Ishikawa (cell line): ENCODE measurements at regions not wholly inside any gene's neighbourhood (a gene's known extent, or its start where the extent isn't known, plus 50 kb on each side); places are given as distances from the start of the nearest gene placed in this dataset.

Experiments
- CEBPB ChIP-seq: IDR thresholded peaks from 2 replicates; pipeline ENCODE4 v1.6.1; 2012
- CREB1 ChIP-seq: IDR thresholded peaks from 2 replicates; pipeline ENCODE4 v1.6.1; 2012; ENCODE audit warnings: low read depth
- EGR1 ChIP-seq: IDR thresholded peaks from 2 replicates; pipeline ENCODE4 v1.6.1; 2012
- EP300 ChIP-seq: IDR thresholded peaks from 2 replicates; pipeline ENCODE4 v1.6.1; 2012; ENCODE audit warnings: borderline replicate concordance
- FOXM1 ChIP-seq: IDR thresholded peaks from 2 replicates; pipeline ENCODE4 v1.6.1; 2012; ENCODE audit warnings: low read depth, borderline replicate concordance
- NFIC ChIP-seq: IDR thresholded peaks from 2 replicates; pipeline ENCODE4 v1.6.1; 2012
- RAD21 ChIP-seq: IDR thresholded peaks from 2 replicates; pipeline ENCODE4 v1.6.1; 2012; ENCODE audit warnings: low read depth
- TAF1 ChIP-seq: IDR thresholded peaks from 2 replicates; pipeline ENCODE4 v1.6.1; 2012; ENCODE audit warnings: low read depth, mild to moderate bottlenecking
- TCF12 ChIP-seq: IDR thresholded peaks from 2 replicates; pipeline ENCODE4 v1.6.1; 2012; ENCODE audit warnings: low read depth
- TEAD4 ChIP-seq: IDR thresholded peaks from 2 replicates; pipeline ENCODE4 v1.6.1; 2012
- YY1 ChIP-seq: IDR thresholded peaks from 2 replicates; pipeline ENCODE4 v1.6.1; 2012; ENCODE audit warnings: low read depth
- ZBTB7A ChIP-seq: IDR thresholded peaks from 2 replicates; pipeline ENCODE4 v1.6.1; 2012; ENCODE audit warnings: low read depth
- TF ChIP-seq, protein P1 (sequence below): IDR thresholded peaks from 2 replicates; pipeline ENCODE4 v1.6.1; 2012; ENCODE audit warnings: low read depth, mild to moderate bottlenecking
- TF ChIP-seq, protein P2 (sequence below): IDR thresholded peaks from 2 replicates; pipeline ENCODE4 v1.6.1; 2012
- TF ChIP-seq, protein P3 (sequence below): IDR thresholded peaks from 2 replicates; pipeline ENCODE4 v1.6.1; 2012

DNA sequence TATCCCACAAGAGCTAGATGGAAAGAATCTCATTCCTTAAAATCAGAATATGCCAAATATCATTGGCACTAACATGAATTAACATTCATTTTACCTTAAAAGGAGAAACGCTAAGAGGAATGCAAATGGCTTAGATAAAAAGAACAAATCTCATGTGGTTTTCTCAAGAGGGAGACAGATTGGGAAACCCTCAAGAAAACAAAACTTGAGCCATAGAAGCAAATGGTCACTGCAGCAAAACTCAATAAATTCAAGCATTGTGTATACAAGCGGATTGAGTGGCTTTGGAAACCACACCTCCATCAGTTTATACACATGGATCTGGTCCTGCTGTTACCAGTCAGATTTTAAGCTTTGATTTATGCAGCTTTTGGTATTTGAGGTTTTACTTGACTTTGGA is 1331.8 kb upstream of the ZEB2 start:
- TF ChIP-seq, protein P1, sequence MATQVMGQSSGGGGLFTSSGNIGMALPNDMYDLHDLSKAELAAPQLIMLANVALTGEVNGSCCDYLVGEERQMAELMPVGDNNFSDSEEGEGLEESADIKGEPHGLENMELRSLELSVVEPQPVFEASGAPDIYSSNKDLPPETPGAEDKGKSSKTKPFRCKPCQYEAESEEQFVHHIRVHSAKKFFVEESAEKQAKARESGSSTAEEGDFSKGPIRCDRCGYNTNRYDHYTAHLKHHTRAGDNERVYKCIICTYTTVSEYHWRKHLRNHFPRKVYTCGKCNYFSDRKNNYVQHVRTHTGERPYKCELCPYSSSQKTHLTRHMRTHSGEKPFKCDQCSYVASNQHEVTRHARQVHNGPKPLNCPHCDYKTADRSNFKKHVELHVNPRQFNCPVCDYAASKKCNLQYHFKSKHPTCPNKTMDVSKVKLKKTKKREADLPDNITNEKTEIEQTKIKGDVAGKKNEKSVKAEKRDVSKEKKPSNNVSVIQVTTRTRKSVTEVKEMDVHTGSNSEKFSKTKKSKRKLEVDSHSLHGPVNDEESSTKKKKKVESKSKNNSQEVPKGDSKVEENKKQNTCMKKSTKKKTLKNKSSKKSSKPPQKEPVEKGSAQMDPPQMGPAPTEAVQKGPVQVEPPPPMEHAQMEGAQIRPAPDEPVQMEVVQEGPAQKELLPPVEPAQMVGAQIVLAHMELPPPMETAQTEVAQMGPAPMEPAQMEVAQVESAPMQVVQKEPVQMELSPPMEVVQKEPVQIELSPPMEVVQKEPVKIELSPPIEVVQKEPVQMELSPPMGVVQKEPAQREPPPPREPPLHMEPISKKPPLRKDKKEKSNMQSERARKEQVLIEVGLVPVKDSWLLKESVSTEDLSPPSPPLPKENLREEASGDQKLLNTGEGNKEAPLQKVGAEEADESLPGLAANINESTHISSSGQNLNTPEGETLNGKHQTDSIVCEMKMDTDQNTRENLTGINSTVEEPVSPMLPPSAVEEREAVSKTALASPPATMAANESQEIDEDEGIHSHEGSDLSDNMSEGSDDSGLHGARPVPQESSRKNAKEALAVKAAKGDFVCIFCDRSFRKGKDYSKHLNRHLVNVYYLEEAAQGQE = no peak
- TF ChIP-seq, protein P2, sequence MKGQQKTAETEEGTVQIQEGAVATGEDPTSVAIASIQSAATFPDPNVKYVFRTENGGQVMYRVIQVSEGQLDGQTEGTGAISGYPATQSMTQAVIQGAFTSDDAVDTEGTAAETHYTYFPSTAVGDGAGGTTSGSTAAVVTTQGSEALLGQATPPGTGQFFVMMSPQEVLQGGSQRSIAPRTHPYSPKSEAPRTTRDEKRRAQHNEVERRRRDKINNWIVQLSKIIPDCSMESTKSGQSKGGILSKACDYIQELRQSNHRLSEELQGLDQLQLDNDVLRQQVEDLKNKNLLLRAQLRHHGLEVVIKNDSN = no peak
- TF ChIP-seq EP300 (no peak), YY1 (no peak), EGR1 (no peak), ZBTB7A (no peak), TCF12 (no peak), CREB1 (no peak), NFIC (no peak), TEAD4 (no peak), RAD21 (no peak), FOXM1 (no peak), TAF1 (no peak), CEBPB (no peak)

DNA sequence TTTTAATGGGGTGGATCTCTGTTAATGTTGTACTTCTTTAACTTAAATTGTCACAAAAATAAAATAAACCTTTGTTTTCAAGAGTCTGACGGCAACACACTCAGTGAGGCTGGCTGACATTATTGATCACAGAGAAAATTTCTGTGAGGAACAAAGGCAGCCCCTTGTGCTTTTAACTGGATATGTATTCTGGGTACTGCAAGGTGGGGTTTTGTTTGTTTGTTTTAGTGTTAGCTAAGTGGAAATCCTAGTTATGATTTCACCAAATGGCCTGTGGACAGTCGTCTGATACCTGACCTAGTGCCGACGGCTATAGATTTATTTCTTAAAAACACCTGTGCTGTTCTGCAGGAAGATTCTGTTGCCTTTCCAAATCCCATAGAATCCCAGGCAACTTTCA is 1329.5 kb upstream of the ZEB2 start:
- TF ChIP-seq EGR1 (no peak), CEBPB (no peak), EP300 (no peak), ZBTB7A (no peak), RAD21 (no peak), FOXM1 (no peak), TEAD4 (no peak), NFIC (no peak), TCF12 (no peak), CREB1 (no peak), YY1 (no peak)
- TF ChIP-seq, protein P3, sequence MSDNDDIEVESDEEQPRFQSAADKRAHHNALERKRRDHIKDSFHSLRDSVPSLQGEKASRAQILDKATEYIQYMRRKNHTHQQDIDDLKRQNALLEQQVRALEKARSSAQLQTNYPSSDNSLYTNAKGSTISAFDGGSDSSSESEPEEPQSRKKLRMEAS = no peak
- TF ChIP-seq, protein P2 = no peak
- TF ChIP-seq, protein P1 = no peak

DNA sequence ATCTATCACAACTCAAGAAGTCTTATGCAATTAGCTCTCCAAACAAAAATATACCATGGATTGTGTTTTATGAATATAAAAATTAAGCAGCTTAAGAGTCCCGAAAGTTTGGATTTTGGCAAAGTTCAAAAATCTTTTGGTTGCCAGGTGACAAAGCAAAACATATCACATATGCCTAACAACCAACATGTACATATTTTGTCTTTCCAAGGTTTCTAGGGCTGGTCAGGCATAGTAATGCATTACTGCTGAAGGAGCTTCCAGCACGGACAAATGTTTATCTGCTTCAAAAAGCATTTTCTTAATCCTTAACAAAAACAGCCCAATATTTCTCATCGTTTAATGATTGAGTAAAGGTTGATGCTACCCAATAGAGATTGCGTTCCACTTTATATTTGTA is 1327.1 kb upstream of the ZEB2 start:
- no peak for TF ChIP-seq ZBTB7A
- TF ChIP-seq TEAD4 = no peak
- no peak for TF ChIP-seq RAD21
- TF ChIP-seq NFIC = no peak
- TF ChIP-seq, protein P3 = no peak
- no peak for TF ChIP-seq FOXM1
- no peak for TF ChIP-seq CREB1
- TF ChIP-seq TCF12 = no peak
- TF ChIP-seq, protein P1 = no peak
- no peak for TF ChIP-seq EGR1
- TF ChIP-seq CEBPB = no peak
- no peak for TF ChIP-seq YY1
- no peak for TF ChIP-seq EP300
- TF ChIP-seq, protein P2 = no peak

DNA sequence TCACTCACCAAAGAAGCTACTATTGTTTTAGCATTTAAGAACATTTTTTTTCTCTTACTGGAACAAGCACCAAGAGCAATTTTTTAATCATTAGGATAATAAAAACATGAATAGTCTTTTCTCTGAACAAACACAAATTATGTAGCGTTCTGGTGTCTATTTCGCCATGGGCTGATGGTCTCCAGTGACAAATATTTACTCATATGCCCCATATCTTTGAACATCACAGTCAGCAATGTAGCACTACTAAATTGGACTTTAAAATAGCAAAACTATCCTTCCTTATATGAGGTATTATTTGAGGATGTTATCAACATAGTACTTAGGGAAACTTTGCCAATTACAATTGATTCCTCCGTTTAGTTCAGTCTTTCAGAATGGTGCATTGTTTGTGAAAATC is 1326.0 kb upstream of the ZEB2 start:
- TF ChIP-seq TAF1 (no peak), TCF12 (no peak), TEAD4 (no peak), EP300 (no peak), CREB1 (no peak), CEBPB (no peak), RAD21 (no peak), NFIC (no peak), FOXM1 (no peak)
- TF ChIP-seq, protein P3 = no peak
- TF ChIP-seq, protein P2 = no peak
- TF ChIP-seq, protein P1 = no peak
